Peyer's patch (tissue), 4 donors: ENCODE measurements at regions not wholly inside any gene's neighbourhood (a gene's known extent, or its start where the extent isn't known, plus 50 kb on each side); places are given as distances from the start of the nearest gene placed in this dataset.

Experiments used
- DNase-seq, 3 donors: peaks; one replicate each; pipeline ENCODE4 v3.0.0-alpha.2; 2017 to 2019
- H3K27ac ChIP-seq, 4 donors: fragments of 200-600 bp; sonication (generic); one replicate each; pipeline ENCODE4 v1.5.1; 2016 to 2019
- H3K27me3 ChIP-seq, 2 donors: fragments of 200-600 bp; sonication (generic); one replicate each; pipeline ENCODE4 v1.5.1; 2019
- H3K36me3 ChIP-seq, 3 donors: fragments of 200-600 bp; sonication (generic); one replicate each; pipeline ENCODE4 v1.5.1; 2016 to 2019
- H3K4me1 ChIP-seq, 4 donors: fragments of 200-600 bp; sonication (generic); one replicate each; pipeline ENCODE4 v1.5.1; 2016 to 2019
- H3K4me3 ChIP-seq, 4 donors: fragments of 200-600 bp; sonication (generic); 1 replicate in 3 of 4; 2 replicates in 1 of 4; pipeline ENCODE4 v1.5.1; 2016 to 2019; ENCODE audit warnings: mild to moderate bottlenecking in 1 of 4
- H3K9me3 ChIP-seq, 4 donors: fragments of 200-600 bp; sonication (generic); one replicate each; pipeline ENCODE4 v1.5.1; 2016 to 2019; ENCODE audit warnings: mild to moderate bottlenecking in 1 of 4
- CTCF ChIP-seq, 6 experiments: fragments of 450-650 bp in 4 of 6; fragments of 200-600 bp in 2 of 6; sonication (generic) in 1 of 6; IDR thresholded peaks; one replicate each; pipeline ENCODE4 v1.5.1; 2017 to 2019; ENCODE audit warnings: antibody characterized with exemption in 6 of 6, mild to moderate bottlenecking in 3 of 6, moderate library complexity in 1 of 6
- POLR2A ChIP-seq, 2 donors: fragments of 450-650 bp; IDR thresholded peaks; one replicate each; pipeline ENCODE4 v1.5.1; 2017; ENCODE audit warnings: antibody characterized with exemption in 2 of 2, mild to moderate bottlenecking in 2 of 2, moderate library complexity in 2 of 2

GRCh38 chr7:86964973-86965726 lies 94.3 kb downstream of the ELAPOR2 start:
- Histone ChIP-seq H3K27me3 (no peaks in the 10 kb centered on the region), H3K27ac (no peak overlapping the region), H3K4me3 (no peak overlapping the region), H3K4me1 (no peaks in the 10 kb centered on the region), H3K9me3 (no peaks in the 10 kb centered on the region), H3K36me3 (no peaks in the 10 kb centered on the region)
- no peak for DNase-seq
- no peak for TF ChIP-seq POLR2A (IDR thresholded peaks at IDR 0.05)
- TF ChIP-seq CTCF (IDR thresholded peaks at IDR 0.05) = no peak

DNA sequence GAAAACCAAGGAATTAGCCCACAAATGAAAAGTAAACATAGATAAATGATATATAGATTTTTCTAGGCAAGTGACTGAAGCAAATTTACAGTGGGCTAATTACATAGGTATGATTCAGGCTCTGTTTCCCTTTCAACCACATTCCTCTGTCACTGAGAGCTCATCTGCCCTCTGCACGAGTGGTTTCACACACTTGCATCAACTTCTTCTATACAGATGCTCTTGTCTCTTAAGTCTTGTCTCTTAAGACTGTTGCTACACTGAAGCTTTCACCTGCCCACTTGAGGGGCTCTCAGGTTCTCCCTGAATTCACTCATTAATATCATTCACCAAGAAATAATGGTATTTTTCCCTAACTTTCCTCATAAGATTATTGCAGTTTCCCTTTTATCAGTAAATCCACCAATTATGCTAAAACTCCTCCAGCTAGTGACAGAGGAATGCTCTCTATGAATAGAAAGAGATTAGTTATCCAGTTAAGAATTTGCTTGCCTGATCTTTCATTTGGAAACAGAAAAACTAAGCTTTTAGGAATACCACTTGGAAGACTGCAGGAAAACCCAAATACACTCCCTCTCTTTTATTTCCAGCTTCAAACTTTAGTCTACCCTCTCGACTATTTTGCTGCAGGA lies 95.7 kb downstream of the ELAPOR2 start:
- TF ChIP-seq POLR2A (IDR thresholded peaks at IDR 0.05) = no peak
- TF ChIP-seq CTCF (IDR thresholded peaks at IDR 0.05) = no peak

GRCh38 chr7:86962623-86963022 lies 96.8 kb downstream of the ELAPOR2 start:
- no peaks in the 10 kb centered on the region for H3K9me3 ChIP-seq
- TF ChIP-seq POLR2A (IDR thresholded peaks at IDR 0.05) (no peak), CTCF (IDR thresholded peaks at IDR 0.05) (no peak)
- no peaks in the 10 kb centered on the region for H3K27me3 ChIP-seq
- no peaks in the 10 kb centered on the region for H3K36me3 ChIP-seq
- no peak overlapping the region for H3K27ac ChIP-seq
- H3K4me1 ChIP-seq = no peaks in the 10 kb centered on the region
- no peak for DNase-seq
- H3K4me3 ChIP-seq = no peak overlapping the region

More for the DNA sequence above, 95.7 kb downstream of the ELAPOR2 start:
- no peak for DNase-seq
- Histone ChIP-seq H3K9me3 (no peaks in the 10 kb centered on the region), H3K4me3 (no peak overlapping the region), H3K36me3 (no peaks in the 10 kb centered on the region), H3K4me1 (no peaks in the 10 kb centered on the region), H3K27me3 (no peaks in the 10 kb centered on the region), H3K27ac (no peak overlapping the region)

DNA sequence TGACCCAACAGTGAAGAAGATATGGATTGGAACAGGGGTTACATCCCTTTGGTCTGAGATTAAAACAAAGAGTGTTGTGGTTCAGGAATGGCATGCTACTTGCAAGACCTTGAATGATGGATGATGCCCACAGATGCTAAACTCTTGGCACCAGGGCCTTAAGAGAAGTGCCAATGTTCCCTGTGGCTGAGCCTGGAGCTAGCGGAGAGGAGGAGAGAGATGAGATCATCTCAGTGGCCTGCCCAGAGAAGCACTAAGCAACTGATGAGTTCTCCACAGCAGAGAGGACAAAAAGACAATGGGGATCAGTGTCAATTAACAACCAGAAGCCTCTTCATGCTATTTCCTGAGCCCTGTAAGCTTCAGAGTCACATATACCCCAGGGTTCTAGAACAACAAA lies 97.8 kb downstream of the ELAPOR2 start:
- no peak for DNase-seq
- no peak overlapping the region for H3K27ac ChIP-seq
- no peaks in the 10 kb centered on the region for H3K4me1 ChIP-seq
- no peak for TF ChIP-seq POLR2A (IDR thresholded peaks at IDR 0.05)
- TF ChIP-seq CTCF (IDR thresholded peaks at IDR 0.05) = no peak
- H3K27me3 ChIP-seq = no peaks in the 10 kb centered on the region
- H3K9me3 ChIP-seq = no peaks in the 10 kb centered on the region
- H3K36me3 ChIP-seq = no peaks in the 10 kb centered on the region
- no peak overlapping the region for H3K4me3 ChIP-seq

- H3K9me3 ChIP-seq = no peaks in the 10 kb centered on the region
- peak in 2 of 3 donors; percentile 51 to 66 for DNase-seq
- H3K36me3 ChIP-seq = no peaks in the 10 kb centered on the region
- H3K27me3 ChIP-seq = no peaks in the 10 kb centered on the region
- no peak overlapping the region for H3K4me3 ChIP-seq
- no peaks in the 10 kb centered on the region for H3K4me1 ChIP-seq
- TF ChIP-seq POLR2A (IDR thresholded peaks at IDR 0.05) (no peak), CTCF (IDR thresholded peaks at IDR 0.05) (no peak)
- no peak overlapping the region for H3K27ac ChIP-seq
Observed at GRCh38 chr7:86958380-86958779, 101.1 kb downstream of the ELAPOR2 start.
